GM21381 (cell line): ENCODE measurements at regions not wholly inside any gene's neighbourhood (a gene's known extent, or its start where the extent isn't known, plus 50 kb on each side); places are given as distances from the start of the nearest gene placed in this dataset.

Experiments used
- ATAC-seq: cut with Tn5 transposase; IDR thresholded peaks from one replicate; pipeline ENCODE4 v1.9.1; 2021; ENCODE audit warnings: mild to moderate bottlenecking, moderate library complexity; ENCODE audit not compliant: unreplicated experiment

DNA sequence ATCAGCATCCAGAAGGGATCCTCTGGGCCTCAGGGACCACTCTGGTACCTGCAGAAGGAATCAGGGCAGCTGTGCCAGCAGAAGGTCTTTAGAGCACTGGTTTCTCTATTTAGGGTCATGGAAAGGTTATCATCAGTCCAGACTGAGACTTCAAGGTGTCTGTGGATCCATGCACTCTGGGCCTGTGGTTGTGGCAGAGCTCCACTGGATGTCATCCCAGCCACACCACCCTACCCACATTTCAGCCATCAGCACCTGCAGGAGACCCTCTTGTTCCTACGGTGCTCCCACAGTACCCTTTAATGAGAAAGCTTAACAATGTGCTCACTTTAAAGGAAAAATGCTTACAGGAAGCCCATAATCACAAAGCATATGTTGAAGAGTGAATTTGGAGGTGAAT is 603.4 kb upstream of the CCDC54 start:
- no peak for ATAC-seq

DNA sequence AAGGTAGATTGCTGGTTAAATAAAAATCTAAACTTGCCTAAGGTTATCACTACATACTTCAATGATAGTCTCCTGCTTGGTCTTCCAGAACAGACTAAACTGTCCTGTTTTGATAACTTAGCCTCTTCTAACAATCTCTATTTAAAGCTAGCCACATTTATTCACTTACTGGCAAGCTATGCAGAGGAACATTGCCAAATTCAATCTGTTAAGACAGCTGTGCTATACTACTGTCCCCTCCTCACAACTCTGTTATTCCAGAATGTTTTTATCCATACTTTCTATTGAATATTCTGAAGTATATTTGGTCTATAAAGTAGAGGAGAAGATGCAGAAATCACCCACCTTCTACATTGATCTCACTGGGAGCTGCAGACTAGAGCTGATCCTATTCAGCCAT is 594.0 kb upstream of the CCDC54 start:
- no peak for ATAC-seq

DNA sequence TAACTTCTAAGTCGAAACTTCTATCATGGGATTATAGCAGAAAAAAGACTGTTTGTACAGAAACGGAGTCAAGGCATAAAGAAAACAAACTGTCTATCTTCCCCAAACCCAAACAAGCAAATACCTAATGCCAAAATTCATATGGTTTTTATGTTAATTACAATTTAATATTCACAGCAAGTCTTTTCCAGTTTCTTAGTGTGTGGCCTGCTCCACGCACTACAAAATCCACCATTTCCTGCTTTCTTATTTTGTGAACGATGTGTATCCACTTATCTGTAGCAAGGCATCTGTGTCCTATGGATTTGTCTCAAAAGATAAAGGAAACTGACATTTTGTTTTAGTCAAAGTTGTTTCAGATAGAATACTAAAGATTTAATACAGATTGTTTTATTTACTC is 588.0 kb upstream of the CCDC54 start:
- ATAC-seq: no peak

DNA sequence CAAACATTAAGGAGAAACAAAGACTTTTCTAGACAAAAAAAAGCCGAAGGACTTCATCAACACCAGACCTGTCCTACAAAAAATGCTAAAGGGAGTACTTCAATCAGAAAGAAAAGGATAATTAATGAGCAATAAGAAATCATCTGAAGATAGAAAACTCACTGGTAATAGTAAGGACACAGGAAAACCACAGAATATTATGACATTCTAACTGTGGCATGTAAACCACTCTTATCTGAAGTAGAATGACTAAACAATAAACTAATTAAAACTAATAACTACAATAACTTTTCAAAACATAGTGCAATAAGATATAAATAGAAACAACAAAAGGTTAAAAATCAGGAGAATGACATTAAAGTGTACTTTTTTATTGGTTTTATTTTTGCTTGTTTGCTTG is 584.5 kb upstream of the CCDC54 start:
- no peak for ATAC-seq

DNA sequence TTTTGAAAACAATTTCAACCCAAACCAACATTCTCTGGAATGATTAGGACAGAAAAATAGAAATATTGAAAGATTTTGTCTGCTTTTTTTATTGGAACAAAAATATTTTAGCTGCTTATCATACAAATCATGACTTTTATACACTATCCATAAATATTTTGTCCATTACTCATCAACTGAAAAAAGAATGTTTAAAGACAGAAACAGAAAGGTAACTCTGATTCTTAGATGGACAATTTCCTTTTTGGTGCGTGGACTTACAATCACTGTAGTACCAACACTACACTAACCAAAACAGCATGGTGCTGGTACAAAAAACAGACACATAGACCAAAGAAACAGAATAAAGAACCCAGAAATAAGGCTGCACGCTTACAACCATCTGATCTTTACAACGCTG is 582.8 kb upstream of the CCDC54 start:
- no peak for ATAC-seq

DNA sequence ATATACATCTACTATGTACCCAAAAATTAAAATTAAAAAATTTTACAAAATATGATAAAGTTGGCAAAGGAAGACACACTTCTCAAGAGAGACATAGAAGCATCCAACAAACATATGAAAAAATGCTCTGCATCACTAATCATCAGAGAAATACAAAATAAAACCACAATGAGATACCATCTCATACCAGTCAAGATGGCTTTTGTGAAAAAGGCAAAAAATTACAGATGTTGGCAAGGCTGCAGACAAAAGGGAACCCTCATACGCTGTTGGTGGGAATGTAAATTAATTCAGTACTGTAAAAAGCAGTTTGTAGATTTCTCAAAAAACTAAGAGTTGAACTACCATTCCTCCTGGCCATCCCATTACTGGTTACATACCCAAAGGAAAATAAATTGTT is 581.7 kb upstream of the CCDC54 start:
- no peak for ATAC-seq

DNA sequence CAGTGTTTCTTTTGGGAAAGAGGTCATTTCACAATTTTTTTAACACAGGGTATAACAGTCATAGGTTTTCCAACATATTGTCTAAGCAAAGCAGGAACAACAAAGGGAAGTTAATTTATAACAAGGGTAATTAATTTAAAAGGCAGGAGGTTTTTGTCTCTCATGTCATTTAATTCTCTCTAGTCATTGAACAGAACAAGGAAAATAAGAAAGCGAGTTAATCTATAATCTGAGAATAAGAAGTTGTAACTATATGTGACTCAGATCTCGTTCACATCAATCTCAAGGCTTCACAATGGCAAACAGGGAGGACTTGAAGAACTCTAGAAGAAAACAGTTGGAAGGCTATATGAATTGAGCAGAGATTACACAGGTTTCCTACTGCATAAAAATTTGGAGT is 579.8 kb upstream of the CCDC54 start:
- no peak for ATAC-seq

DNA sequence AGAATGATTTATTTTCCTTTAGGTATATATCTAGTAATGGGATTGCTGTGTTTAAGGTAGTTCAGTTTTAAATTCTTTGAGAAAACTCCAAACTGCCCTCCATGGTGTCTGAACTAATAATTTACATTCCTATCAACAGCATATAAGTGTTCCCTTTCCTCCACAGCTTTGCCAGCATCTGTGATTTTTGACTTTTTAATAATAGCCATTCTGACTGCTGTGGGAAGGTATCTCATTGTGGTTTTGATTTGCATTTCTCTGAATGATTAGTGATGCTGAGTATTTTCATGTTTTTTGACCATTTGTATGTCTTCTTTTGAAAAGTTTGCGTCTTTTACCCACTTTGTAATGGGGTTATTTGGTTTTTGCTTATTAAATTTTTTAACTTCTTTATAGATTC is 571.6 kb upstream of the CCDC54 start:
- no peak for ATAC-seq

DNA sequence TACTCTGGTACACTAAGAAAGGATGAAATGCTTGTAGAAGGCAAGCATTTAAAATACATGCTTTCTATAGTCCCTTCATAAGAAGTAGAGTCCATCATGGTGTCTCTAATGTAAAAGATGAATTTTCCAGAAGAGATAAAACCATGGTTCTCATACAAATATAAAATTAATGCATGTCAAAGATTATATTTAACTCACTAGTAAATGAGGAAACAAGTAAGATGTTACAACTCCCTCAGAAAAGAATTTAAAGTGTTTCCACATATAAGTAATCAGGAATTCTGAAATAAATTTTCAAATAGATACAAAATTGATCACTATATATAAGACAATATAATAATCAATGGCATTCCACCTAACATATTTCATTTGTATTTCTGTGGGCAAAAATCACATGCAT is 570.3 kb upstream of the CCDC54 start:
- no peak for ATAC-seq

DNA sequence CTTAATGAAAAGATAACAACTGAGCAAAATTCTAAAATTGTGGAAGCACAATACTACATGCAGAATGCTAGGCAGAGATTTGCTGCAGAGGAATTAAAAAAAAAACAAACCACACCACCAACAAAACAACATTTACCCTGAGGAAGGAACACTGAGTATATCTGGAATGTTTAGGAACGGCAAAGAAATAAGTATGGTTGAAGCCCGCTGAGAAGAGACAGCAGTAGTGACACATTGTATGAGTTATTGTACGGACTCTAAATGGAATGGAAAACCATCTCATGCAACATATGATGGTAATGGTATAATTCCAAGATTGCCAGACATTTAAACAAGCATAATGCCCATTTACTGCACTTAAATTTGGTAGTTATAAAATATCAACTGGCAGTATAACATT is 568.2 kb upstream of the CCDC54 start:
- ATAC-seq: no peak

DNA sequence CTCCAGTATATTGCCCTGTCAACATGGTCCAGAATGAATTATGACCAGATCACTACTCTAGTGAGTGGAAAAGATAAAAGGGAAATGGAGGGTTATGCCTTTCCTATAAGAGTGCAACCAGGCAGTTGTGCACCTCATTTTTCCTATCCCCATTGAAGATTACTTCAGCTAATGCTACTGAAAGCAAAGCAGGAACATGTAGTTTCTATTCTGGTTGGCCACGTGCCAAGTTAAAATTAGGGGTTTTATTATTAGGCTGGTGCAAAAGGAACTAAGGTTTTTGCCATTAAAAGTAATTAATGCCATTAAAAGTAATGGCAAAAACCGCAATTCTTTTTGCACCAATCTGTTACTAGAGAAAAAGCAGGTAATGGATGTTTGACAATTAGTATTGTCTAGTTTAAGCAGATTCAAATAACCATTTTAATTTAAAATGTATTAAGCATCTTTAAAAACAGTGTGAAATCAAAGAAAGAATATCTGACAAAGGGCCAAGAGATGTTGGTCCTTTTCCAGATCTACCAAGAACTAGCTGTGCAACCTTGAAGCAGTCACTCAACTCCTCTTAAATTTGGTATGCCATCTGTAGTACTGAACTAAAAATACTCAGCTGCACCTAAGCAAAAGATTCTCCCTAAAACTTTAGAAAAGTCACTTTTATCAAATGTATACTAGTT is 567.5 kb upstream of the CCDC54 start:
- ATAC-seq: no peak

DNA sequence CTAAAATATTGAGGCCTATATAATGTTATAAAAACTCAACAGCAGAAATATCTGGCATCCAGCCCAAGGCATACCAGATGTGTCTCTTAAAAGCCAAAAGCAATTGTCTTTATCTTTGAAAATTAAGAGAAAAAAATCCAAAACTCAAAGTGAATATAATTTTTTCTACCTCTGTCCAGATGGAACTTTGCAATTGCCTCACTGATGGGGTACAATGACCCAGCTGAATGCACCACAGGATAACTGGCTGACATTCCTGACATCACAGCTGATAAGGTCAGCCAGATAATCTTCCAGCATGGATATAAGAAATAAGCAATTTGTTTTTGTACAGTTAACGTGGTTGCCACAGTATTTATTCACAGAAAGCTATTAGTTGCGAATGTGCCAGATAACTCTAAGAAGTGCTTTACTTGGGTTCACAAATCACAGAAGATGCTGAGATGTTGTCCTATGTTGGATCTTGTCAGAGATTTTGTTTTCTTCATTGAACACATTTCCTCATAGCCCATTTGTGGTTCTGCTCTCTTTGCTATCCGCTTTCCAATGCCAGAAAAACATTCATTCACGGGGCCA is 566.9 kb upstream of the CCDC54 start:
- ATAC-seq: no peak

DNA sequence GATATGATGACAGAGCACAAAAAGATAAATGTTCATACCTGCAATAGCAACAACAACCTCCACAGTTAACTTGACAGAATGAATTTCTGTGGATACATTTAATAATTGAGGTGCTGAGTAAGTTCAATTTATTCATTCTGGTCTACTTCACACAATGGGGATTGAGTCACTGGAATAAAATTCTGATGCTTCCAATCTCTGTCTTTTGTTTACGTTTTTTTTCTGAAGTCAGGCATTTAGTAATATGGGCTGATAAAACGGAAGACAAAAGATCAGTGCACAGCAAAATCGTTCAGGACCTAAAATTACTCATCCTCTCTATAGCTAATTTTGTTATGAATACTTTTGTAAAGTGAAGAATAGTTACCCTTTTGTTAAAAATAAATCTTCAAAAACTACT is 565.9 kb upstream of the CCDC54 start:
- ATAC-seq: no peak

DNA sequence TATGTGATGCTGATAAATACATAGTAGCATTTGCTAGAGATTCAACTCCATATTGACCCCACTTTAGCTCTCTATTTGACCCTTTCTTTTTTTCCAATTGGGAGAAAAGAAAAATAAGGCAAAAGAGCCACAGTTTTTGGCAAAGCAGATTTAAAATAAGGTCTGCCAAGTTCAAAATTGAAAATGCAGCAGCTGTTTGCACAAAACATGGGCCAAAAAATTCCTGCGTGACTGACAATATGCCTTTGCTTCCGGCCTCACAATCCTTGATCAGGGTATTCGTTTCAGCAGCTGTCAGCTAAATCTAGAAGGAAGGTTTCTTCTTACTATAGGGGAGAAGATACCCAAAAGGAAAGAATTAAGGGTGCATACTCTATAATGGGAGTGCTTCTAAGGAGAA is 563.5 kb upstream of the CCDC54 start:
- ATAC-seq: no peak

DNA sequence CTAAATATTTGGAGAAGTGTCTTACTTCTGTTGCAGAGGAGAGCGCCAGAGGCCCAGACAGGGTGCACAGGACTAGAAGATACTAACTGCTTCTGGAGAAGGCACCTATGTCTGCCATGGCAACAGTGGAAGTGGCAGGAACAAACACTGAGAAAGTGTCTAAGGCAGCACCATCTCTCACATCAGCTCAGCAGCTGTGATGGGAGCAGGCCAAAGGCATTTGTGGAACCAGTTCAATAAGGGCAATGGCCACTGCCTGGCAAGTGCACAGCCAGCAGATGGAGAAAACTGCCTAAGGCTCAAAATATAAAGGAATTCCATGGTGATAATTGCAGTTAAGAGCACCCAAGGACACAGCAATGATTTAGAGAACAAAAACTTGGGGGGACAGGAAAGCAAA is 563.0 kb upstream of the CCDC54 start:
- ATAC-seq: no peak

DNA sequence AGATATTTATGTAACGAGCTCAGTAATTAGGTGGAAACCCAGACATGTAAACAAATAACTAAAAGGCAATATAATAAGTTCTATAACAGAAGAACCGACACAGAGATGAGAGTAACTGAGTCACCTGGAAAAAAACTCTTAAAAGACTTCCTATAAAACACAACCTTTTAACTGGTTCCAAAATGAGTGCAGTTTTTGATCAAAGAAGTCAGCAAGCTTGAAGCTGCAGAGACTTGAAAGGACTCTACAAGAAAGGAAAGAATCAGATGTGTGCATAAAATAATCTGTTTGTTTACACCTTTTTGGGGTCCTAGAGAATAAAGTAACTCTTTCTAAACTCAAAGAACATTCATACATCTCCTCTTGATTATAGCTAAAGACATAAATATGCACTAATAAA is 560.4 kb upstream of the CCDC54 start:
- ATAC-seq: no peak

DNA sequence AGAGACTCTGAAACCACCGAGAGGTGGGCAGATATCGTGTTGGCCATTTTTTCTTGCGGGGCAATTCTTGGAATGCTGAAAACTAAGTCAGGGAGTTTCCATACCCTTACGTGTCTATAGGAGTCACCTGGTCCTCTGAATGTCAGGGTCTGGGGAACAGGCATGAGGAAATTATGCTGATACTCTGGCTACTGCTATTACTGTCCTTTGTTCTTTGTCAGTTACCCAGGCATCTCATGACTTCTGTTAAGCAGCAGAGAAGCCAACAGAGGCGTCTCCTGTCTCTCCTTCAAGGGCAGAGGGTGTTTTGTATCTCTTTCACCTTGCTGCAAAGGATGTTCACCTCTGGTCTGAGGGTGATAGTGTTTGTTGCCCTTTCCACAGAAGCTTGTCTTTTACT is 559.5 kb upstream of the CCDC54 start:
- no peak for ATAC-seq

DNA sequence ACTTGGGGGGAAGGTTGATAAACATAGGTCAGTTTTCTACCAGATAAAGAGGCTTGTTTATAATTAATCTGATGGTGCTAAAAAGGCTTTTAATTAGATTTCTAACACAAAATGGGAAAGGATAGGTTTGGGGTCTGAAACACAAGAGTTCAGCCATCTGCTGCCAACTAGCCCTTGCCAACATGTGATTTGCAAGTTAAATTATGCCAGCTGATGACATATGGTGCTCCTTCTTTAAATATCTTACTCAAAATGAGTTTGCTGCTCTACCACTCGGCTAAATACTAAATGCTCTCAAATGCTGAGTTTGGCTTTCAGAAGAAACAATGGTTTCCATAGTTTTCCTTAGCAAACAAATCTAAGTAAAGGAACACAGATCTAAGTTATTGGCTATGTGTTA is 557.8 kb upstream of the CCDC54 start:
- ATAC-seq: no peak

DNA sequence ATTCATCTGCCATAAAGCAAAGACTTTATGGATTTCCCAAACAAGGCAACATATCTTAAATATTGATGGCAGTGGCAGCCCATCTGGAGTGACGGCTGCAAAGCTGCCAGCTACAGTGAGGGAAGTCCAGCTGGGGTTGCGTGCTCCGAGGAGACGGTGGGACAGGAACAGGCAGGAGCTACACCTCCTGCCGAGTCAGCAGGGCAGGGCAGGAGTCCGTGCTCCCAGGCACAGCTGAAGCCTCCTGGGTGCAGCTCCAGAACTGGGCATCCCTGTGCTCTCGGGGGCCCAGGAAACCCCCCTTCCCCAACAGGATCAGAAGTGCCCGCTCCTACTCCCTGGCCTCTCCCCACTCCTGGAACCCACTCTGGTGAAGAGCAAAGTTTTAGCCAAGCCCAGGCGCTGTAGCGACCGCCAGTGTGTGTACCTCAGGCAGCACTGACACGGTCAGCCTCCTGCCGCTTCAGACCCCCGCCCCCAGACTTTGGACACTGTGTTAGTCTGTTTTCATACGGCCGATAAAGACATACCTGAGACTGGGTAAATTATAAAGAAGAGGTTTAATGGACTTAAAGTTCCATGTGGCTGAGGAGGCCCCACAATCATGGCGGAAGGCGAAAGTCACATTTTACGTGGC is 556.4 kb upstream of the CCDC54 start:
- ATAC-seq: no peak

DNA sequence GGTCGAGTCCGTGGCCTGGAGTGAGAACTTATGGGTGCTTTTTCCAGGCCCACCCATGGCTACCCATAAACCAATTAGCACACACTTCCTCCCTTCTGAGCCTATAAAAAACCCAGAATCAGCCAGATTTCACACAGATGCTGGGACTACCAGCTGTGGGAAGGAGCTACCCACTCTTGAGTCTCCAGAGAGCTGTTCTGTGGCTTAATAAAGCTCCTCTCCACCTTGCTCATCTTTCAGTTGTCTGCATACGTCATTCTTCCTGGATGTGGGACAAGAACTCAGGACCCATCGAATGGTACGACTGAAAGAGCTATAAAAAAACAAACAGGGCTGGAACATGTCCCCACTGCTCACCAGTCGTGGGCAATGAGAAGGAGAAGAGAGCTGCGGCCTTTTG is 555.4 kb upstream of the CCDC54 start:
- ATAC-seq: no peak

DNA sequence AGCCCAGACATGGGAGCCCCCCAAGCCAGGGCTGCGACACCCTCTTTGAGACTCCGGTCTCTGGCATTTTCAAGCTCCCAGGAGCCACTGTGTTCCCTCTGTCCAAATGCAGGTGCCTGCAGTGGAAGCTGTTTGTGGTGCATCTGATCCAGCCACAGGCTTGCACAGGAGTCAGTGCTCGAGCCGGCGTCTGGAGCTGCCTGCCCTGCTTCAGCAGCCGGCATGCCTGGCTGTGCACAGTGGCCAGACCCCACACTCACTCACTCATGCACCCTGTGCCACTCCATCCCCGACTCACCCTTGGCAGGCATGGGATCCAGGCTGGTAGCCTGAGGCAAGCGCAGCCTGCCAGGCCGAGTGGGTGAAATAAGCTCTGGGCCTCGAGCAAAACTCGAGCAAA is 555.0 kb upstream of the CCDC54 start:
- ATAC-seq: no peak

DNA sequence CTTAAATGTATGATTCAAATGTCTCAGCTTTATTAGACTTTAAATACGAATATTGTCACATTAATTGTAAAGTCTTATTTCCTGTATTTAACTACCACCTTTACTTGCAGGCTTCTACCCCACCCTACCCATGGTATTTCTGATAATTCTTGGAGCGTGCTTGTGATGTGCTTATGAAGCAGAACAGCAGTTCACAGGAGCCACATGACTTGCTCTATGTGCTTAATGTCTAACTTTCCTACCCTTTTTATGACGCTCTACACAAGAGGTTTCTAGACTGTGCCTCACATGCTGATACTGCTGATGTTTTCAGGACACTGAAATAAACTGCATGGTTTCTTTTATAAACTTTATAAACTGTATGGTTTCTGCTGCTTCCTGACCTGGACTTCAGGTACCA is 553.5 kb upstream of the CCDC54 start:
- ATAC-seq: no peak

DNA sequence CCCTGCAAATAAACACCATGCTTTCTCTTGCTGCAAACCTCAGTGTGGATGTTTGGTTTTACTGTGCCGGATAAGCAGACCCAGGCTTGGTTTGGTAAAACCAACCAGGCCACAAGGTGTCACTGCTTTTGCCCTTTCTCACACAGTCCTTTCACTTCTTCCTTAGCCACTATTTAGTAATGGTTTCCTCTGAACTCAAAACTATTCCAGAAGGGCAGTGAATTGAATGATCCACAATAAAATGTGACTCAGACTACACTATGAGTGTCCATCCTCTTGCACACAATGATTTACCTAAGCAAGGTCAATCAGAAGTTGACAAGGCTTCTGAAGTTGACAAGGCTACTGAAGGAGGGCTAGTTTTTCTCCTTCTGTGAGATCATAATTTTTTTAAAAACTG is 552.4 kb upstream of the CCDC54 start:
- no peak for ATAC-seq
